Endothelial cell of umbilical vein (primary cell): ENCODE measurements at regions not wholly inside any gene's neighbourhood (a gene's known extent, or its start where the extent isn't known, plus 50 kb on each side); places are given as distances from the start of the nearest gene placed in this dataset.

ENCODE experiments used
- BruUV-seq: library from RNA; stranded (reverse); fragments of 400-500 nt; replicated peaks from 2 replicates; lab custom pipeline; 2021; lab: Mats Ljungman, UMichigan
- CTCF ChIA-PET: fragments of 300-600, 350-600 bp; sonication (Branson Sonifier 250); formaldehyde crosslinking; loops from one replicate; lab custom pipeline; 2021; ENCODE audit warnings: antibody characterized with exemption, inconsistent platforms; lab: Charles Lee
- POLR2A ChIA-PET: fragments of 300-600, 350-600 bp; sonication (Branson Sonifier 250); formaldehyde crosslinking; loops from one replicate; lab custom pipeline; 2021; ENCODE audit warnings: antibody characterized with exemption, inconsistent platforms; lab: Charles Lee
- DNase-seq: peaks from one replicate; pipeline ENCODE4 v3.0.0-alpha.2; 2011; ENCODE audit warnings: low read depth, low spot score
- FAIRE-seq: peaks from 2 replicates; lab custom pipeline; 2011; peaks lifted over from hg19 to GRCh38; lab: Jason Lieb, UNC
- H2AFZ ChIP-seq: 2 replicates; pipeline ENCODE4 v1.6.0; 2012; ENCODE audit warnings: low read depth, low read length, control low read depth, inconsistent platforms
- H3K27ac ChIP-seq: 2 replicates; pipeline ENCODE4 v1.5.1; 2011; ENCODE audit warnings: low read depth, mild to moderate bottlenecking, control low read depth, low read length, moderate library complexity; ENCODE audit not compliant: insufficient read depth
- H3K27me3 ChIP-seq, 2 experiments: 2 replicates each; pipeline versions ENCODE4 v1.6.0 to v1.6.1; 2011; ENCODE audit warnings: low read length in 2 of 2, mixed read lengths in 1 of 2; ENCODE audit not compliant: control insufficient read depth in 2 of 2, insufficient read depth in 2 of 2
- H3K36me3 ChIP-seq, 2 experiments: 2 replicates in 1 of 2; 3 replicates in 1 of 2; pipeline ENCODE4 v1.5.1; 2011; ENCODE audit warnings: low read length in 2 of 2, mild to moderate bottlenecking in 1 of 2, moderate library complexity in 1 of 2; ENCODE audit not compliant: control insufficient read depth in 2 of 2, insufficient read depth in 2 of 2; ENCODE audit errors: extremely low read depth in 1 of 2
- H3K4me1 ChIP-seq: 3 replicates; pipeline ENCODE4 v1.5.1; 2011; ENCODE audit warnings: mild to moderate bottlenecking, low read length; ENCODE audit not compliant: control insufficient read depth, insufficient read depth; ENCODE audit errors: extremely low read depth
- H3K4me2 ChIP-seq: 2 replicates; pipeline ENCODE4 v1.6.1; 2011; ENCODE audit warnings: low read length, control low read depth, mixed read lengths; ENCODE audit not compliant: insufficient read depth
- H3K4me3 ChIP-seq, 3 experiments: fragments of 200-600 bp in 1 of 3; sonication (generic), shearing (Covaris generic) in 1 of 3; replicated peaks in 1 of 3; 2 replicates each; pipeline ENCODE4 v1.5.1; 2011 to 2016; ENCODE audit warnings: control low read depth in 3 of 3, low read length in 3 of 3, mild to moderate bottlenecking in 2 of 3, inconsistent platforms in 1 of 3, low read depth in 1 of 3, moderate library complexity in 1 of 3; ENCODE audit not compliant: insufficient read depth in 1 of 3
- H3K79me2 ChIP-seq: 2 replicates; pipeline ENCODE4 v1.6.0; 2012; ENCODE audit warnings: low read length, inconsistent platforms; ENCODE audit not compliant: control insufficient read depth, insufficient read depth
- H3K9ac ChIP-seq: replicated peaks from 2 replicates; pipeline ENCODE3; 2011; ENCODE audit warnings: low read length, control low read depth; ENCODE audit not compliant: insufficient read depth; ENCODE audit errors: extremely low read depth
- H3K9me1 ChIP-seq: replicated peaks from 3 replicates; pipeline ENCODE4 v1.6.0; 2011; ENCODE audit warnings: mild to moderate bottlenecking, low read length; ENCODE audit not compliant: control insufficient read depth, insufficient read depth; ENCODE audit errors: extremely low read depth
- H3K9me3 ChIP-seq: replicated peaks from 2 replicates; pipeline ENCODE4 v1.5.1; 2012; ENCODE audit warnings: low read length, inconsistent platforms; ENCODE audit not compliant: control insufficient read depth, insufficient read depth
- H4K20me1 ChIP-seq: replicated peaks from 2 replicates; pipeline ENCODE3; 2011; ENCODE audit warnings: mild to moderate bottlenecking, low read length; ENCODE audit not compliant: control insufficient read depth, insufficient read depth; ENCODE audit errors: extremely low read depth
- EZH2 ChIP-seq: IDR thresholded peaks from 2 replicates; pipeline ENCODE4 v1.6.1; 2012; ENCODE audit warnings: borderline replicate concordance, low read depth, mild to moderate bottlenecking, moderate library complexity, low read length, inconsistent platforms; ENCODE audit not compliant: severe bottlenecking
- FOS ChIP-seq: IDR thresholded peaks from 2 replicates; pipeline ENCODE4 v1.6.1; 2011; ENCODE audit warnings: mild to moderate bottlenecking, low read length, moderate library complexity, borderline replicate concordance; ENCODE audit not compliant: insufficient read depth
- GATA2 ChIP-seq: IDR thresholded peaks from 2 replicates; pipeline ENCODE4 v1.7.0; 2011; ENCODE audit warnings: low read depth, mild to moderate bottlenecking, moderate library complexity, mixed read lengths, low read length; ENCODE audit not compliant: insufficient read length, insufficient read depth
- JUN ChIP-seq: IDR thresholded peaks from 2 replicates; pipeline ENCODE4 v1.6.1; 2011; ENCODE audit warnings: borderline replicate concordance, low read depth; ENCODE audit not compliant: insufficient read length, insufficient read depth
- MYC ChIP-seq: IDR thresholded peaks from one replicate; pipeline ENCODE4 v1.6.1; 2011; ENCODE audit warnings: mild to moderate bottlenecking, low read depth, low read length
- POLR2A ChIP-seq: IDR thresholded peaks from 2 replicates; pipeline ENCODE4 v1.6.1; 2012; ENCODE audit warnings: low read depth, mild to moderate bottlenecking, control low read depth, low read length
- POLR2AphosphoS5 ChIP-seq: IDR thresholded peaks from 2 replicates; pipeline ENCODE4 v1.6.1; 2012; ENCODE audit warnings: low read depth, mild to moderate bottlenecking, control low read depth, low read length, moderate library complexity; ENCODE audit not compliant: insufficient read depth
- dilution Hi-C: fragments of 300-500 bp; cut with MboI; formaldehyde crosslinking; loops from one replicate; pipeline ENCODE4 v1.15.0; 2019; ENCODE audit warnings: low sequenced_read_pairs; ENCODE audit not compliant: extremely low pct_ligation_motif_present
- intact Hi-C: fragments of 100-400 bp; cut with micrococcal nuclease; formaldehyde crosslinking; loops from one replicate; pipeline ENCODE4 v1.10.0; 2022
- TF ChIP-seq, protein P1 (sequence below): IDR thresholded peaks from 2 replicates; pipeline ENCODE4 v1.6.1; 2011; ENCODE audit not compliant: insufficient read depth, insufficient read length
- TF ChIP-seq, protein P2 (sequence below), 2 donors: IDR thresholded peaks; 1 replicate in 1 of 2; 2 replicates in 1 of 2; pipeline ENCODE4 v1.5.1; 2011; ENCODE audit warnings: low read length in 2 of 2, mild to moderate bottlenecking in 2 of 2, moderate library complexity in 2 of 2, control low read depth in 1 of 2, inconsistent platforms in 1 of 2, low read depth in 1 of 2; ENCODE audit not compliant: insufficient read depth in 1 of 2; ENCODE audit errors: extremely low read depth in 1 of 2

DNA sequence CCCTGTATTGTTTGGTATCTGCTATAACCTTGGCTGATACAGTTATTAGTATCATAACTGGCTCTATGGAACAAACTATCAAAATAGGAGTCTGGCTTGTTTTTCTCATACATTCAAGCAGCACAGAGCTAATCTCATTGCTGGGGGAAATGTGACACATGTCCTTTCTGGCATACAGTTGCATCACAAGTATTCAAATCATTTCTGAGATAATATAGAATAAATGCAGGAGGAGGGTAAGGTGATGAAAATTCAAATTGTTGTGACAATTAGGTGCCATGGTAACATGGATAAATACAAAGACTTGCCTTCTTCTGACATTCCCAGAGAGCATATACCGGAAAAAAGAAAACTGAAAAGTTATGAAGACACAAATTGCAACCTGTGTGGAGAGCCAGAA, 2706.8 kb downstream of the ARAP2 start:
- no peak for FAIRE-seq
- intact Hi-C loops (no loop called here), dilution Hi-C loops (no loop called here)
- Histone ChIP-seq H3K27me3 (no peaks in the 10 kb centered on the region), H4K20me1 (no peaks in the 10 kb centered on the region), H3K4me1 (no peaks in the 10 kb centered on the region), H3K9me3 (no peaks in the 10 kb centered on the region), H2AFZ (no peak overlapping the region), H3K36me3 (no peaks in the 10 kb centered on the region), H3K4me3 (no peak overlapping the region), H3K79me2 (no peaks in the 10 kb centered on the region), H3K9ac (no peak overlapping the region), H3K4me2 (no peak overlapping the region), H3K9me1 (no peaks in the 10 kb centered on the region), H3K27ac (no peak overlapping the region)
- ChIA-PET CTCF (no interaction called here), POLR2A (no interaction called here)
- TF ChIP-seq, protein P1, sequence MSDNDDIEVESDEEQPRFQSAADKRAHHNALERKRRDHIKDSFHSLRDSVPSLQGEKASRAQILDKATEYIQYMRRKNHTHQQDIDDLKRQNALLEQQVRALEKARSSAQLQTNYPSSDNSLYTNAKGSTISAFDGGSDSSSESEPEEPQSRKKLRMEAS = no peak
- TF ChIP-seq MYC (no peak), JUN (no peak), POLR2AphosphoS5 (no peak), FOS (no peak), POLR2A (no peak), GATA2 (no peak), EZH2 (no peak)
- TF ChIP-seq, protein P2, sequence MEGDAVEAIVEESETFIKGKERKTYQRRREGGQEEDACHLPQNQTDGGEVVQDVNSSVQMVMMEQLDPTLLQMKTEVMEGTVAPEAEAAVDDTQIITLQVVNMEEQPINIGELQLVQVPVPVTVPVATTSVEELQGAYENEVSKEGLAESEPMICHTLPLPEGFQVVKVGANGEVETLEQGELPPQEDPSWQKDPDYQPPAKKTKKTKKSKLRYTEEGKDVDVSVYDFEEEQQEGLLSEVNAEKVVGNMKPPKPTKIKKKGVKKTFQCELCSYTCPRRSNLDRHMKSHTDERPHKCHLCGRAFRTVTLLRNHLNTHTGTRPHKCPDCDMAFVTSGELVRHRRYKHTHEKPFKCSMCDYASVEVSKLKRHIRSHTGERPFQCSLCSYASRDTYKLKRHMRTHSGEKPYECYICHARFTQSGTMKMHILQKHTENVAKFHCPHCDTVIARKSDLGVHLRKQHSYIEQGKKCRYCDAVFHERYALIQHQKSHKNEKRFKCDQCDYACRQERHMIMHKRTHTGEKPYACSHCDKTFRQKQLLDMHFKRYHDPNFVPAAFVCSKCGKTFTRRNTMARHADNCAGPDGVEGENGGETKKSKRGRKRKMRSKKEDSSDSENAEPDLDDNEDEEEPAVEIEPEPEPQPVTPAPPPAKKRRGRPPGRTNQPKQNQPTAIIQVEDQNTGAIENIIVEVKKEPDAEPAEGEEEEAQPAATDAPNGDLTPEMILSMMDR (IDR thresholded peaks at IDR 0.05; ENCODE audit: extremely low read depth in 1 of 2, insufficient read depth in 1 of 2, low read depth in 1 of 2, low read length in 2 of 2) = no peak
- DNase-seq = no peak
- BruUV-seq = no TSS peak
